GM23338 (cell line): ENCODE measurements at regions not wholly inside any gene's neighbourhood (a gene's known extent, or its start where the extent isn't known, plus 50 kb on each side); places are given as distances from the start of the nearest gene placed in this dataset.

Source experiments
- ATAC-seq: fragments of 200-7000 bp; cut with Tn5 transposase; 3 replicates; pipeline ENCODE4 v1.9.1; 2020
- DNase-seq: peaks from one replicate; pipeline ENCODE4 v3.0.0-alpha.2; 2015; ENCODE audit warnings: low spot score
- H2AFZ ChIP-seq: fragments of 200-600 bp; sonication (generic); 2 replicates; pipeline ENCODE4 v1.8.0; 2016; ENCODE audit warnings: antibody characterized with exemption, mild to moderate bottlenecking, moderate library complexity
- H3F3A ChIP-seq: fragments of 200-600 bp; sonication (generic); replicated peaks from 2 replicates; pipeline ENCODE4 v1.8.0; 2017; ENCODE audit warnings: antibody characterized with exemption, mixed run types, low read depth
- H3K27ac ChIP-seq: fragments of 200-600 bp; sonication (generic); 2 replicates; pipeline ENCODE4 v1.6.1; 2016; ENCODE audit warnings: low read depth
- H3K27me3 ChIP-seq: fragments of 200-600 bp; sonication (generic); 2 replicates; pipeline ENCODE4 v1.8.0; 2016; ENCODE audit warnings: mild to moderate bottlenecking, mixed run types, moderate library complexity; ENCODE audit not compliant: insufficient read depth
- H3K36me3 ChIP-seq: fragments of 200-600 bp; sonication (generic); 2 replicates; pipeline ENCODE4 v1.8.0; 2016; ENCODE audit warnings: mild to moderate bottlenecking; ENCODE audit not compliant: insufficient read depth
- H3K4me1 ChIP-seq: fragments of 200-600 bp; sonication (generic); 2 replicates; pipeline ENCODE4 v1.8.0; 2016; ENCODE audit warnings: mild to moderate bottlenecking, moderate library complexity; ENCODE audit not compliant: insufficient read depth
- H3K4me2 ChIP-seq: fragments of 200-600 bp; sonication (generic); 2 replicates; pipeline ENCODE4 v1.7.1; 2017; ENCODE audit warnings: mixed run types
- H3K4me3 ChIP-seq: fragments of 200-600 bp; sonication (generic); 2 replicates; pipeline ENCODE4 v1.6.1; 2016; ENCODE audit warnings: mixed run types
- H3K79me2 ChIP-seq: fragments of 200-600 bp; sonication (generic); replicated peaks from 2 replicates; pipeline ENCODE4 v1.8.0; 2017; ENCODE audit warnings: mild to moderate bottlenecking; ENCODE audit not compliant: insufficient read depth
- H3K9me2 ChIP-seq: fragments of 200-600 bp; sonication (generic); 2 replicates; pipeline ENCODE4 v1.8.0; 2017; ENCODE audit not compliant: insufficient read depth
- H4K20me1 ChIP-seq: fragments of 200-600 bp; sonication (generic); replicated peaks from 2 replicates; pipeline ENCODE4 v1.8.0; 2017; ENCODE audit warnings: mild to moderate bottlenecking; ENCODE audit not compliant: insufficient read depth
- H3K27ac Mint-ChIP-seq: 2 replicates; pipeline ENCODE4 v1.8.0; 2020; ENCODE audit warnings: inconsistent platforms, mild to moderate bottlenecking, moderate library complexity, mixed read lengths
- H3K27me3 Mint-ChIP-seq: 3 replicates; pipeline ENCODE4 v1.8.0; 2022; ENCODE audit warnings: low read depth, mild to moderate bottlenecking, moderate library complexity, mixed read lengths, inconsistent platforms; ENCODE audit not compliant: insufficient read depth, poor library complexity
- H3K36me3 Mint-ChIP-seq: 3 replicates; pipeline ENCODE4 v1.8.0; 2021; ENCODE audit warnings: low read depth, mild to moderate bottlenecking, inconsistent platforms, moderate library complexity, mixed read lengths
- H3K4me1 Mint-ChIP-seq: 3 replicates; pipeline ENCODE4 v1.8.0; 2020; ENCODE audit warnings: mild to moderate bottlenecking, inconsistent platforms, mixed read lengths
- H3K4me3 Mint-ChIP-seq: 3 replicates; pipeline ENCODE4 v1.8.0; 2021; ENCODE audit warnings: moderate library complexity, mild to moderate bottlenecking, inconsistent platforms, mixed read lengths
- H3K9me3 Mint-ChIP-seq: 3 replicates; pipeline ENCODE4 v1.8.0; 2020; ENCODE audit warnings: moderate library complexity, mild to moderate bottlenecking, inconsistent platforms, mixed read lengths
- CREB1 ChIP-seq: fragments of 250-450 bp; sonication (Bioruptor Pico); IDR thresholded peaks from 2 replicates; pipeline ENCODE4 v1.5.0; 2020; ENCODE audit warnings: low read depth, mild to moderate bottlenecking, moderate library complexity
- EZH2 ChIP-seq: fragments of 200-600 bp; sonication (generic); IDR thresholded peaks from one replicate; pipeline ENCODE4 v1.8.0; 2017; ENCODE audit warnings: antibody characterized with exemption, mild to moderate bottlenecking, low read depth; ENCODE audit not compliant: unreplicated experiment
- EZH2phosphoT487 ChIP-seq: fragments of 200-600 bp; sonication (generic); IDR thresholded peaks from one replicate; pipeline ENCODE4 v1.8.1; 2018; ENCODE audit warnings: antibody characterized with exemption; ENCODE audit not compliant: unreplicated experiment
- JUNB ChIP-seq: IDR thresholded peaks from one replicate; pipeline ENCODE4 v1.6.1; 2016; ENCODE audit warnings: antibody characterized with exemption; ENCODE audit not compliant: unreplicated experiment
- NANOG ChIP-seq: IDR thresholded peaks from 2 replicates; pipeline ENCODE4 v1.6.1; 2016; ENCODE audit warnings: antibody characterized with exemption, borderline replicate concordance
- POLR2AphosphoS5 ChIP-seq: IDR thresholded peaks from 2 replicates; pipeline ENCODE4 v1.6.1; 2016; ENCODE audit warnings: antibody characterized with exemption, low read depth
- REST ChIP-seq: IDR thresholded peaks from one replicate; pipeline ENCODE4 v1.6.1; 2018; ENCODE audit warnings: antibody characterized with exemption; ENCODE audit not compliant: unreplicated experiment
- STAT1 ChIP-seq: IDR thresholded peaks from one replicate; pipeline ENCODE4 v1.6.1; 2016; ENCODE audit warnings: antibody characterized with exemption; ENCODE audit not compliant: unreplicated experiment
- ZNF114 ChIP-seq: fragments of 250-450 bp; sonication (Bioruptor Pico); IDR thresholded peaks from 2 replicates; pipeline ENCODE4 v1.5.0; 2020; ENCODE audit warnings: mild to moderate bottlenecking, moderate library complexity
- ZNF331 ChIP-seq: fragments of 250-450 bp; sonication (Bioruptor Pico); IDR thresholded peaks from 2 replicates; pipeline ENCODE4 v1.5.0; 2020; ENCODE audit warnings: low read depth, mild to moderate bottlenecking, moderate library complexity
- ZNF462 ChIP-seq: fragments of 250-450 bp; sonication (Bioruptor Pico); IDR thresholded peaks from 2 replicates; pipeline ENCODE4 v1.5.0; 2020; ENCODE audit warnings: mild to moderate bottlenecking, moderate library complexity
- TF ChIP-seq, protein P1 (sequence below), 2 experiments: fragments of 200-600 bp in 1 of 2; sonication (generic) in 1 of 2; conservative IDR thresholded peaks; 2 replicates each; pipeline versions ENCODE4 v1.5.1 to v1.6.1; 2016 to 2017; ENCODE audit warnings: antibody characterized with exemption in 2 of 2, low read depth in 2 of 2, mild to moderate bottlenecking in 2 of 2, moderate library complexity in 1 of 2
- TF ChIP-seq, protein P2 (sequence below): IDR thresholded peaks from 2 replicates; pipeline ENCODE4 v1.6.1; 2016; ENCODE audit warnings: antibody characterized with exemption

GRCh38 chr9:28320616-28321015 lies 747.3 kb upstream of the C9orf72 start:
- Mint-ChIP-seq H3K9me3 (no peaks in the 10 kb centered on the region; the same call in 2 of the 3 replicates), H3K27ac (no peak overlapping the region), H3K27me3 (no peaks in the 10 kb centered on the region), H3K4me3 (no peak overlapping the region), H3K4me1 (peaks cover 3% of the 10 kb centered on the region; the same call in 1 of the 3 replicates), H3K36me3 (no peaks in the 10 kb centered on the region)
- H3K4me3 ChIP-seq = no peak overlapping the region
- no peaks in the 10 kb centered on the region for H3K27me3 ChIP-seq
- H3K9me2 ChIP-seq = peaks cover 4% of the 10 kb centered on the region; the same call in 1 of the 2 replicates
- no peak overlapping the region for H3K4me2 ChIP-seq
- H3K4me1 ChIP-seq = peaks cover 13% of the 10 kb centered on the region
- no peaks in the 10 kb centered on the region for H3K36me3 ChIP-seq
- no peak for TF ChIP-seq POLR2AphosphoS5
- TF ChIP-seq ZNF462 (CRISPR knock-in tag) = no peak
- TF ChIP-seq EZH2phosphoT487 = no peak
- TF ChIP-seq JUNB = no peak
- TF ChIP-seq CREB1 (CRISPR knock-in tag) = no peak
- TF ChIP-seq EZH2 = no peak
- TF ChIP-seq, protein P1, sequence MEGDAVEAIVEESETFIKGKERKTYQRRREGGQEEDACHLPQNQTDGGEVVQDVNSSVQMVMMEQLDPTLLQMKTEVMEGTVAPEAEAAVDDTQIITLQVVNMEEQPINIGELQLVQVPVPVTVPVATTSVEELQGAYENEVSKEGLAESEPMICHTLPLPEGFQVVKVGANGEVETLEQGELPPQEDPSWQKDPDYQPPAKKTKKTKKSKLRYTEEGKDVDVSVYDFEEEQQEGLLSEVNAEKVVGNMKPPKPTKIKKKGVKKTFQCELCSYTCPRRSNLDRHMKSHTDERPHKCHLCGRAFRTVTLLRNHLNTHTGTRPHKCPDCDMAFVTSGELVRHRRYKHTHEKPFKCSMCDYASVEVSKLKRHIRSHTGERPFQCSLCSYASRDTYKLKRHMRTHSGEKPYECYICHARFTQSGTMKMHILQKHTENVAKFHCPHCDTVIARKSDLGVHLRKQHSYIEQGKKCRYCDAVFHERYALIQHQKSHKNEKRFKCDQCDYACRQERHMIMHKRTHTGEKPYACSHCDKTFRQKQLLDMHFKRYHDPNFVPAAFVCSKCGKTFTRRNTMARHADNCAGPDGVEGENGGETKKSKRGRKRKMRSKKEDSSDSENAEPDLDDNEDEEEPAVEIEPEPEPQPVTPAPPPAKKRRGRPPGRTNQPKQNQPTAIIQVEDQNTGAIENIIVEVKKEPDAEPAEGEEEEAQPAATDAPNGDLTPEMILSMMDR (conservative IDR thresholded peaks at IDR 0.05; ENCODE audit: low read depth in 2 of 2) = no peak
- TF ChIP-seq STAT1 = no peak
- no peak for TF ChIP-seq NANOG
- TF ChIP-seq, protein P2, sequence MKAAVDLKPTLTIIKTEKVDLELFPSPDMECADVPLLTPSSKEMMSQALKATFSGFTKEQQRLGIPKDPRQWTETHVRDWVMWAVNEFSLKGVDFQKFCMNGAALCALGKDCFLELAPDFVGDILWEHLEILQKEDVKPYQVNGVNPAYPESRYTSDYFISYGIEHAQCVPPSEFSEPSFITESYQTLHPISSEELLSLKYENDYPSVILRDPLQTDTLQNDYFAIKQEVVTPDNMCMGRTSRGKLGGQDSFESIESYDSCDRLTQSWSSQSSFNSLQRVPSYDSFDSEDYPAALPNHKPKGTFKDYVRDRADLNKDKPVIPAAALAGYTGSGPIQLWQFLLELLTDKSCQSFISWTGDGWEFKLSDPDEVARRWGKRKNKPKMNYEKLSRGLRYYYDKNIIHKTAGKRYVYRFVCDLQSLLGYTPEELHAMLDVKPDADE = no peak
- no peak for TF ChIP-seq ZNF331
- no peak for TF ChIP-seq REST
- TF ChIP-seq ZNF114 (CRISPR knock-in tag) = no peak
- ATAC-seq (no peak), DNase-seq (no peak)
- no peak overlapping the region for H3K27ac ChIP-seq
- no peaks in the 10 kb centered on the region for H3K79me2 ChIP-seq
- no peak overlapping the region for H2AFZ ChIP-seq
- H3F3A ChIP-seq = no peaks in the 10 kb centered on the region
- H4K20me1 ChIP-seq = no peaks in the 10 kb centered on the region
